Transverse colon (tissue), 3 donors: ENCODE measurements at regions not wholly inside any gene's neighbourhood (a gene's known extent, or its start where the extent isn't known, plus 50 kb on each side); places are given as distances from the start of the nearest gene placed in this dataset.

ENCODE experiments used
- POLR2A ChIP-seq: fragments of 450-650 bp; IDR thresholded peaks from one replicate; pipeline ENCODE4 v1.6.1; 2016; ENCODE audit warnings: antibody characterized with exemption, mild to moderate bottlenecking, moderate library complexity
- POLR2AphosphoS5 ChIP-seq, 3 donors: sonication (generic); formaldehyde crosslinking; IDR thresholded peaks; one replicate each; pipeline ENCODE4 v1.6.1; 2016; ENCODE audit warnings: antibody characterized with exemption in 3 of 3

GRCh38 chr16:25635454-25635853 lies 56.3 kb upstream of the HS3ST4 start:
- TF ChIP-seq POLR2AphosphoS5 (IDR thresholded peaks at IDR 0.05) = no peak
- TF ChIP-seq POLR2A = no peak
